ENCODE measurements at regions not wholly inside any gene's neighbourhood (a gene's known extent, or its start where the extent isn't known, plus 50 kb on each side); places are given as distances from the start of the nearest gene placed in this dataset.

GRCh38 chr6:41439524-41440418, 104.4 kb downstream of the NCR2 start:
- ATAC-seq (no peak), DNase-seq (no peak)
- Histone ChIP-seq H3K9me3 (no peaks in the 10 kb centered on the region), H3K36me3 (replicated peaks in 1 of 2; ENCODE audit: insufficient read depth in 1 of 2, low read depth in 2 of 2) (no peaks in the 10 kb centered on the region), H3K27ac (no peak overlapping the region), H3K27me3 (no peaks in the 10 kb centered on the region), H3K4me1 (peaks cover 5% of the 10 kb centered on the region), H3K4me3 (no peak overlapping the region)
- 71 to 80% methylated on average over 8 of the region's 8 CpGs for WGBS, 2 donors
- TF ChIP-seq POLR2A (IDR thresholded peaks at IDR 0.05) (no peak), CTCF (IDR thresholded peaks at IDR 0.05) (no peak)
- intact Hi-C loops (cut with DNase I): no loop called here

- no peak for DNase-seq
- no peak overlapping the region for H3K27ac ChIP-seq
- 87 to 89% methylated on average over 6 of the region's 6 CpGs for WGBS, 2 donors
- no peak overlapping the region for H3K4me3 ChIP-seq
- no peak for ATAC-seq
- no peaks in the 10 kb centered on the region for H3K27me3 ChIP-seq
- peaks cover 5% of the 10 kb centered on the region for H3K4me1 ChIP-seq
- intact Hi-C loops (cut with DNase I): no loop called here
- H3K9me3 ChIP-seq: no peaks in the 10 kb centered on the region
- TF ChIP-seq CTCF (IDR thresholded peaks at IDR 0.05) (no peak), POLR2A (IDR thresholded peaks at IDR 0.05) (no peak)
- H3K36me3 ChIP-seq (replicated peaks in 1 of 2; ENCODE audit: insufficient read depth in 1 of 2, low read depth in 2 of 2): no peaks in the 10 kb centered on the region
Observed at GRCh38 chr6:41440958-41441357, 105.2 kb upstream of the FOXP4 start.

DNA sequence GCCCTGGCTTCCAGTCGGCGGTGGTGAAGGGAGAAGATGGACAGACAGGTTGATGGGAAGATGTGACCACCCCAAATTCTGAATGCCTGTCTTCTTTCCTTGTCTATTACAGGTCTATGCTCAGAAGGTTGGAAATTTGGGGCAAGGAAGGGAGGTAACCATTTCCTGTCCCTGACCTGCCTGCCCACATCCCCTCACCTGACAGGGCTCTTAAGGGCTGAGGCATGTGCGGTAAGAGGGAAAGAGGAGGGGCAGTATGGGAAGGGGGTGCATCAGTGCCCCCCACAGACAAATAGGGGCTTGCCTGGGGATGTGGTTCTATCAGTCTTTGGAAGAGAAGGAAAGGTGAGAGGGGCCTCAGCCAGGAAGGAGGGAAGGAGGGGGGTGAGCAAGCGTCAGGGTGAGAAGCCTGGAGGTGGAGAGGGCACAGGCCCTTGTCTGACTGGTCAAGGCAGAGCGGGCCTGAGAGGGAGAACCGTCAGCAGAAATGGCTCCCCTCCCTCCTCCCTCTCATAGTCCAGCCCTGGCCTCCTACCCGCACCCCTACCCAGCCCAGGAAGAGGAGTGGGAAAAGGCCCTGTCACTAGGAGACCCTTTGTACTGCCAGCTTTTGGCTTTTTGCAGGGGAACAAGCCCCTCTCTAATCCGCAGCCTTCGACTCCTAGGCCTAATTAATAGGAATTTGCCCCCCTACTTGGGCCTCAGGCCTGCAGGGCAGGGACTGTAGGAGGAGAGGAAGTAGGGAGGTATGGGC, 104.4 kb upstream of the FOXP4 start:
- no peak for TF ChIP-seq CTCF (IDR thresholded peaks at IDR 0.05)
- no peak for TF ChIP-seq POLR2A (IDR thresholded peaks at IDR 0.05)
- Histone ChIP-seq H3K27me3 (no peaks in the 10 kb centered on the region), H3K4me1 (peaks cover 5% of the 10 kb centered on the region), H3K36me3 (replicated peaks in 1 of 2; ENCODE audit: insufficient read depth in 1 of 2, low read depth in 2 of 2) (no peaks in the 10 kb centered on the region), H3K4me3 (no peak overlapping the region), H3K9me3 (no peaks in the 10 kb centered on the region), H3K27ac (no peak overlapping the region)
- DNase-seq: no peak
- 86 to 88% methylated on average over 9 of the region's 9 CpGs for WGBS, 2 donors
- intact Hi-C loops (cut with DNase I): no loop called here
- ATAC-seq: no peak

DNA sequence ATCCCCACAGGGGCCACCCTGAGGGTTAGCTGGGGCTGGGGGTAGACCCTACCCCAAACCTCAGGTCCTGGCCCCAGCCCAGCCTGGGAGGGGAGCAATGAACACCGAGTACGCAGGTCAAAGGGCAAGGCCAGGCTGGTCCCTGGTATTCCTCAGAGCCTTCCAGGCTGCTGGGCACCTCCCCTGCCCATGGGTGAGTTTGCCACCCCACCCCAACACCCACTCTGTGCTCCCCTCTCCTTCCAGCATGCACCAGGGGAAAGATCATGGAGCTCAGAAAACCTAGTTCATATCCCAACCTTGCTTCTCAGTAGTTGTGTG, 103.9 kb upstream of the FOXP4 start:
- Histone ChIP-seq H3K4me3 (no peak overlapping the region), H3K27me3 (no peaks in the 10 kb centered on the region), H3K9me3 (no peaks in the 10 kb centered on the region), H3K4me1 (peaks cover 5% of the 10 kb centered on the region), H3K36me3 (replicated peaks in 1 of 2; ENCODE audit: insufficient read depth in 1 of 2, low read depth in 2 of 2) (no peaks in the 10 kb centered on the region), H3K27ac (no peak overlapping the region)
- intact Hi-C loops (cut with DNase I): no loop called here
- no peak for TF ChIP-seq CTCF (IDR thresholded peaks at IDR 0.05)
- TF ChIP-seq POLR2A (IDR thresholded peaks at IDR 0.05): no peak
- DNase-seq (no peak), ATAC-seq (no peak)
- 48 to 68% methylated on average over 2 of the region's 2 CpGs for WGBS, 2 donors
